Activated B cell treated with CpG ODN at 0.5 μM for 24 hours (primary cell): ENCODE measurements at regions not wholly inside any gene's neighbourhood (a gene's known extent, or its start where the extent isn't known, plus 50 kb on each side); places are given as distances from the start of the nearest gene placed in this dataset.

Source experiments
- ATAC-seq: fragments of 200-7000 bp; cut with Tn5 transposase; one replicate; pipeline ENCODE4 v1.10.0; 2021; ENCODE audit warnings: low read depth, mild to moderate bottlenecking, moderate library complexity
- CTCF ChIA-PET: fragments of 350-600 bp; sonication (Branson Sonifier 250); formaldehyde crosslinking; loops from one replicate; lab custom pipeline; 2021; ENCODE audit warnings: antibody characterized with exemption; lab: Charles Lee
- POLR2A ChIA-PET: fragments of 350-600 bp; sonication (Branson Sonifier 250); formaldehyde crosslinking; loops from one replicate; lab custom pipeline; 2021; ENCODE audit warnings: antibody characterized with exemption; lab: Charles Lee
- DNase-seq: peaks from one replicate; pipeline ENCODE4 v3.0.0; 2022
- H3K27ac Mint-ChIP-seq: one replicate; pipeline ENCODE4 v1.8.0; 2020; ENCODE audit warnings: mixed read lengths
- H3K27me3 Mint-ChIP-seq: one replicate; pipeline ENCODE4 v1.8.0; 2021; ENCODE audit warnings: mixed read lengths
- H3K36me3 Mint-ChIP-seq: one replicate; pipeline ENCODE4 v1.8.0; 2021; ENCODE audit warnings: low read depth, mixed read lengths
- H3K4me1 Mint-ChIP-seq: one replicate; pipeline ENCODE4 v1.8.0; 2021; ENCODE audit warnings: mixed read lengths
- H3K4me3 Mint-ChIP-seq: one replicate; pipeline ENCODE4 v1.8.0; 2020; ENCODE audit warnings: mild to moderate bottlenecking, mixed read lengths
- H3K9me3 Mint-ChIP-seq: one replicate; pipeline ENCODE4 v1.8.0; 2020; ENCODE audit warnings: mixed read lengths
- CTCF ChIP-seq: fragments of 200-600 bp; IDR thresholded peaks from one replicate; pipeline ENCODE4 v1.8.0; 2022; ENCODE audit warnings: antibody characterized with exemption, mild to moderate bottlenecking
- intact Hi-C: fragments of 100-400 bp; cut with micrococcal nuclease; formaldehyde crosslinking; loops from one replicate; pipeline ENCODE4 v1.15.1; 2024

- TF ChIP-seq CTCF: no peak
- POLR2A ChIA-PET: no interaction called here
- CTCF ChIA-PET: no interaction called here
- intact Hi-C loops: no loop called here
- Mint-ChIP-seq H3K9me3 (no peaks in the 10 kb centered on the region), H3K27me3 (no peaks in the 10 kb centered on the region), H3K27ac (no peak overlapping the region), H3K36me3 (no peaks in the 10 kb centered on the region), H3K4me1 (no peaks in the 10 kb centered on the region), H3K4me3 (no peak overlapping the region)
- no peak for ATAC-seq
- DNase-seq: no peak
Measured at GRCh38 chr5:167478188-167478587, 813.3 kb upstream of the WWC1 start.

GRCh38 chr5:167479779-167480178 lies 811.7 kb upstream of the WWC1 start:
- CTCF ChIA-PET: no interaction called here
- Mint-ChIP-seq H3K27me3 (no peaks in the 10 kb centered on the region), H3K4me1 (no peaks in the 10 kb centered on the region), H3K4me3 (no peak overlapping the region), H3K9me3 (peaks cover 2% of the 10 kb centered on the region), H3K36me3 (no peaks in the 10 kb centered on the region), H3K27ac (no peak overlapping the region)
- DNase-seq: no peak
- no peak for ATAC-seq
- no peak for TF ChIP-seq CTCF
- POLR2A ChIA-PET: no interaction called here
- intact Hi-C loops: no loop called here

DNA sequence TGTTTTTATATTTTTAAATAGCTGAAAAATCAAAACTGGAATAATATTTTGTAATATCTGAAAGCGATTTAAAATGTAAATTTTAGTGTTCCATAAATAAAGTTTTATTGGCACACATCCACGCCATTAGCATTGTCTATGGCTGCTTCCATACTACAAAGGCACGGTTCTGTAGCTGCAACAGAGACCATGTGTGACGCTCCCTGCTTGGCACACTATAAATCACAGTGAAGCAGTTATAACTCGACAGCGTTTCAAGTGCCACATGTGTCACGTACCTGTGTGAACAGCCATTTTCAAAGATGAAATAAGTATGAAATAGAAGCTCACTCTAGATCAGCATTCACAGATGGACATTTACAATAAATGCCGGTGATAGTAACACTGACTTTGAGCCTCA lies 810.1 kb upstream of the WWC1 start:
- Mint-ChIP-seq H3K4me1 (no peaks in the 10 kb centered on the region), H3K36me3 (no peaks in the 10 kb centered on the region), H3K9me3 (peaks cover 2% of the 10 kb centered on the region), H3K4me3 (no peak overlapping the region), H3K27me3 (no peaks in the 10 kb centered on the region), H3K27ac (no peak overlapping the region)
- CTCF ChIA-PET: no interaction called here
- TF ChIP-seq CTCF: no peak
- intact Hi-C loops: no loop called here
- DNase-seq (no peak), ATAC-seq (no peak)
- POLR2A ChIA-PET: no interaction called here

DNA sequence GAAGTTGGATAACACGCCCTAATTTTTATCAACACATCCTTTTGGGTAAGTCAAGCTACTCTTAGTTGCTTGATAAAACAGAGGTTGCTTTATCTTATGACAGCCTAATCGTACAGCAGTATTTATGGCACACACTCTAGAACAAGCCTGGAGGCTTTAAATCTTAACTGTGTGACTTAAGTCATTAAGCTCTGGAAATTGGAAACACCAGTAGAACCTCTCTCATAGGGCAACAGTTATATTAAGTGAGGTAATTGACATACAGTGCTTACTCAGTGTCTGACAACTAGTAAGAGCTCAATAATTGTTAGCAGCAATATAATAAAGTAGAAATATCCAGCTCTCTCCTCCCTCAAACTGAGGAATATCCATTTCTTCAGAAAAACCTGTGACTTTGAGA lies 808.9 kb upstream of the WWC1 start:
- intact Hi-C loops: no loop called here
- POLR2A ChIA-PET: no interaction called here
- Mint-ChIP-seq H3K4me3 (no peak overlapping the region), H3K9me3 (peaks cover 5% of the 10 kb centered on the region), H3K4me1 (no peaks in the 10 kb centered on the region), H3K36me3 (no peaks in the 10 kb centered on the region), H3K27ac (no peak overlapping the region), H3K27me3 (no peaks in the 10 kb centered on the region)
- DNase-seq (no peak), ATAC-seq (no peak)
- CTCF ChIA-PET: no interaction called here
- TF ChIP-seq CTCF: no peak

DNA sequence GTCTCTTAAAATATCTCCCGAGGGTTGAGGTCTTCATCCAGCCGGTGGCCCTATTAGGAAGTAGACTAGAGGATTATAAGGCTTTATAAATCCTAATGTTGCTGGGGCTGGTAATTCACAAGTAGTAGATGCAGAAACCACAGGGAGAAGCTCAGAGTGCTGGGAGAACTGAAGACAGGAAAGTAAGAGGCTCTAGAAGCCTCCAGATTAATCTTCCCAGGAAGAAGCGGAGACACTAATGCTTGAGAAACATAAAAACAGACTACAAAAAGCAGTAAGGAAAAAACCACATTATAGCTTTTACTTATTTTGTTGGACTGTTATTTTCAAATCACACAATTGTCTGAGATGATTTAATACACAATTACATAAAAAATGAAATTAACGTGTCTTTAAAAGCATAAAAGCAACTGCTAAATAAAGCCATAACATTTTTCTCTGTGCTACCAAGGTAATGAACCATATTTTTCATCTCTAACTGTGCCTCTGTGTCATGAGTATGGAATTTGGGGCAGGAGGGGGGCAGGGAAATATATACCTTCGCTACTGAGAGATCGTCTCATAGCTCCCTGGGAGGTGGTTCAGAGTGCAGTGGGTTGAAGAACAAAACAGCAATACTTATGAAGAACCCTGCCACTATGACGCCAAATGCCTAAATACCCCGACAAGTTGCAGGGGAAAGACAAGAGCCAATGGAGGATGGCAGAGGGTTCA lies 806.2 kb upstream of the WWC1 start:
- no peaks in the 10 kb centered on the region for H3K4me1 Mint-ChIP-seq
- no peaks in the 10 kb centered on the region for H3K36me3 Mint-ChIP-seq
- H3K9me3 Mint-ChIP-seq: peaks cover 8% of the 10 kb centered on the region
- DNase-seq (no peak), ATAC-seq (no peak)
- ChIA-PET POLR2A (no interaction called here), CTCF (no interaction called here)
- no peak overlapping the region for H3K27ac Mint-ChIP-seq
- intact Hi-C loops: no loop called here
- H3K27me3 Mint-ChIP-seq: no peaks in the 10 kb centered on the region
- no peak overlapping the region for H3K4me3 Mint-ChIP-seq
- TF ChIP-seq CTCF: no peak
